ENCODE measurements at regions not wholly inside any gene's neighbourhood (a gene's known extent, or its start where the extent isn't known, plus 50 kb on each side); places are given as distances from the start of the nearest gene placed in this dataset.

DNA sequence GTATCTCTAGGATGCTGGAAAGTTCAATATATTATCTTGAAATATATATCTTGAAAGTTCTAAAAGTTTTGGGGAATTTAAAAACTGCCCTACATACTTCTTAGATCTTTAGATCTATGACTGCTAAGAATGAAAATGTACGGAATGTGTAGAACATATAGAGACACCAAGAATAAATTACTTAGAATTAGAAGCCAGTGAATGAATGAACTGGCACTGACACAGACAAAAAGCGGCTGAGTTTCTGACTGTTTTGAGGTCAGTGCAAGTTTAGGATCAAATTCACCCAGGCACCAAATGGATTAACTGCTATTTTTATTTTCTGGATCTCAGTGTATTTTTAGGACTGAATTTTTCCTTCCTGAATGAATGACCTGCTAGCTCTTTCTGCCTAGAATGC, 411.2 kb downstream of the KCTD12 start:
- no peak for TF ChIP-seq EP300 (IDR thresholded peaks at IDR 0.05)
- TF ChIP-seq, protein P1, sequence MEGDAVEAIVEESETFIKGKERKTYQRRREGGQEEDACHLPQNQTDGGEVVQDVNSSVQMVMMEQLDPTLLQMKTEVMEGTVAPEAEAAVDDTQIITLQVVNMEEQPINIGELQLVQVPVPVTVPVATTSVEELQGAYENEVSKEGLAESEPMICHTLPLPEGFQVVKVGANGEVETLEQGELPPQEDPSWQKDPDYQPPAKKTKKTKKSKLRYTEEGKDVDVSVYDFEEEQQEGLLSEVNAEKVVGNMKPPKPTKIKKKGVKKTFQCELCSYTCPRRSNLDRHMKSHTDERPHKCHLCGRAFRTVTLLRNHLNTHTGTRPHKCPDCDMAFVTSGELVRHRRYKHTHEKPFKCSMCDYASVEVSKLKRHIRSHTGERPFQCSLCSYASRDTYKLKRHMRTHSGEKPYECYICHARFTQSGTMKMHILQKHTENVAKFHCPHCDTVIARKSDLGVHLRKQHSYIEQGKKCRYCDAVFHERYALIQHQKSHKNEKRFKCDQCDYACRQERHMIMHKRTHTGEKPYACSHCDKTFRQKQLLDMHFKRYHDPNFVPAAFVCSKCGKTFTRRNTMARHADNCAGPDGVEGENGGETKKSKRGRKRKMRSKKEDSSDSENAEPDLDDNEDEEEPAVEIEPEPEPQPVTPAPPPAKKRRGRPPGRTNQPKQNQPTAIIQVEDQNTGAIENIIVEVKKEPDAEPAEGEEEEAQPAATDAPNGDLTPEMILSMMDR (IDR thresholded peaks at IDR 0.05) = no peak
- TF ChIP-seq POLR2AphosphoS5 (IDR thresholded peaks at IDR 0.05) = no peak

All from upper lobe of left lung (tissue), 4 donors.